HepG2 (cell line): ENCODE measurements at regions not wholly inside any gene's neighbourhood (a gene's known extent, or its start where the extent isn't known, plus 50 kb on each side); places are given as distances from the start of the nearest gene placed in this dataset.

Source experiments
- ATF1 ChIP-seq: IDR thresholded peaks from 2 replicates; pipeline ENCODE4 v1.6.1; 2016; ENCODE audit warnings: mild to moderate bottlenecking, control low read depth
- GZF1 ChIP-seq: sonication (generic); formaldehyde crosslinking; IDR thresholded peaks from 2 replicates; pipeline ENCODE4 v1.5.1; 2020; ENCODE audit warnings: mild to moderate bottlenecking, missing genetic modification reagents
- JUN ChIP-seq: sonication (generic); formaldehyde crosslinking; IDR thresholded peaks from 2 replicates; pipeline ENCODE4 v1.4.0; 2020; ENCODE audit warnings: mild to moderate bottlenecking, missing genetic modification reagents
- RNF2 ChIP-seq: fragments of 450-650 bp; conservative IDR thresholded peaks from 2 replicates; pipeline ENCODE4 v1.6.1; 2016; ENCODE audit warnings: low read depth
- SP4 ChIP-seq: sonication (generic); formaldehyde crosslinking; IDR thresholded peaks from 2 replicates; pipeline ENCODE4 v1.8.1; 2023; ENCODE audit warnings: mild to moderate bottlenecking, missing genetic modification reagents
- ZNF44 ChIP-seq: sonication (generic); formaldehyde crosslinking; IDR thresholded peaks from 2 replicates; pipeline ENCODE4 v1.5.1; 2020; ENCODE audit warnings: mild to moderate bottlenecking, missing genetic modification reagents
- ZNF792 ChIP-seq: IDR thresholded peaks from 2 replicates; pipeline ENCODE4 v1.6.1; 2016
- TF ChIP-seq, protein P1 (sequence below): sonication (generic); formaldehyde crosslinking; IDR thresholded peaks from 2 replicates; pipeline ENCODE4 v1.4.0; 2020; ENCODE audit warnings: missing genetic modification reagents, mild to moderate bottlenecking, borderline replicate concordance
- TF ChIP-seq, protein P2 (sequence below): sonication (generic); formaldehyde crosslinking; IDR thresholded peaks from 2 replicates; pipeline ENCODE4 v1.5.0; 2020; ENCODE audit warnings: mild to moderate bottlenecking, missing genetic modification reagents
- TF ChIP-seq, protein P3 (sequence below): sonication (generic); formaldehyde crosslinking; conservative IDR thresholded peaks from 2 replicates; pipeline ENCODE4 v1.8.0; 2022; ENCODE audit warnings: mild to moderate bottlenecking, moderate library complexity, missing genetic modification reagents
- TF ChIP-seq, protein P4 (sequence below): sonication (generic); formaldehyde crosslinking; IDR thresholded peaks from 2 replicates; pipeline ENCODE4 v1.4.0; 2020; ENCODE audit warnings: mild to moderate bottlenecking, missing genetic modification reagents
- TF ChIP-seq, protein P5 (sequence below): sonication (generic); formaldehyde crosslinking; IDR thresholded peaks from 2 replicates; pipeline ENCODE4 v1.4.0; 2020; ENCODE audit warnings: missing genetic modification reagents, borderline replicate concordance

DNA sequence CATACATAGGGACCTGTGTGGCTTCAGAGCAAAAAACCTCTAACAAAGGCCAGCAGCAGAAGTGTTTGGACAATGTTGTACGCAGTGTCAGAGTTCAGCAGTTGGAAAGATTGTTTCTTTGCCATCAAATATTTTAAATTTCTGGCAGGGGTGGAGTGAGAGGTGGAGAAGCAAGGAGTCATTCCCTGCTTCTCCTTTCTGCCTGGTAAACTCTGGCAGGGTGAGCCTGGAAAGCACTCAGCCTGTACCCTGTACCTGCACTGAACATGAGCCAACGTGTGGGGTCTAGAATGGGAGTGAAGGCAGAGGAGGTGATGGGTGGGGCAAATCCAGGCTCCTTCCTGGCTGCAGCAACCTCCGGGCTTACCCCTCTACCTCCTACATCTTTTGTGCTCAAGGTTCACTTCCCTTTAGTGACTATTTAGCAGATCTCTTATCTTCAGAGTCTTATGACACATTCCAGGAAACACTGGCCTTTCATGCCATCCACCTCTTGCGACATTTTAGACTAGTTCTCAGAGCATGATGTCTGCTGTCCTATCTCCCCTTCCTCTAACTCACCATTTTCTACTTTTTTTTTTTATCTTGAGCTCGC lies 445.0 kb upstream of the PIK3R1 start (continued):
- TF ChIP-seq, protein P1, sequence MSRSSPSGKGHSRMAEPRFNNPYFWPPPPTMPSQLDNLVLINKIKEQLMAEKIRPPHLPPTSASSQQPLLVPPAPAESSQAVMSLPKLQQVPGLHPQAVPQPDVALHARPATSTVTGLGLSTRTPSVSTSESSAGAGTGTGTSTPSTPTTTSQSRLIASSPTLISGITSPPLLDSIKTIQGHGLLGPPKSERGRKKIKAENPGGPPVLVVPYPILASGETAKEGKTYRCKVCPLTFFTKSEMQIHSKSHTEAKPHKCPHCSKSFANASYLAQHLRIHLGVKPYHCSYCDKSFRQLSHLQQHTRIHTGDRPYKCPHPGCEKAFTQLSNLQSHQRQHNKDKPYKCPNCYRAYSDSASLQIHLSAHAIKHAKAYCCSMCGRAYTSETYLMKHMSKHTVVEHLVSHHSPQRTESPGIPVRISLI (CRISPR knock-in tag) = peak; percentile 89
- TF ChIP-seq, protein P2, sequence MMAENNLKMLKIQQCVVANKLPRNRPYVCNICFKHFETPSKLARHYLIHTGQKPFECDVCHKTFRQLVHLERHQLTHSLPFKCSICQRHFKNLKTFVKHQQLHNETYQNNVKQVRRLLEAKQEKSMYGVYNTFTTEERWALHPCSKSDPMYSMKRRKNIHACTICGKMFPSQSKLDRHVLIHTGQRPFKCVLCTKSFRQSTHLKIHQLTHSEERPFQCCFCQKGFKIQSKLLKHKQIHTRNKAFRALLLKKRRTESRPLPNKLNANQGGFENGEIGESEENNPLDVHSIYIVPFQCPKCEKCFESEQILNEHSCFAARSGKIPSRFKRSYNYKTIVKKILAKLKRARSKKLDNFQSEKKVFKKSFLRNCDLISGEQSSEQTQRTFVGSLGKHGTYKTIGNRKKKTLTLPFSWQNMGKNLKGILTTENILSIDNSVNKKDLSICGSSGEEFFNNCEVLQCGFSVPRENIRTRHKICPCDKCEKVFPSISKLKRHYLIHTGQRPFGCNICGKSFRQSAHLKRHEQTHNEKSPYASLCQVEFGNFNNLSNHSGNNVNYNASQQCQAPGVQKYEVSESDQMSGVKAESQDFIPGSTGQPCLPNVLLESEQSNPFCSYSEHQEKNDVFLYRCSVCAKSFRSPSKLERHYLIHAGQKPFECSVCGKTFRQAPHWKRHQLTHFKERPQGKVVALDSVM (CRISPR knock-in tag) = 0 out of 2 replicates have a peak, but pooled peaks have one; percentile 6
- TF ChIP-seq, protein P3, sequence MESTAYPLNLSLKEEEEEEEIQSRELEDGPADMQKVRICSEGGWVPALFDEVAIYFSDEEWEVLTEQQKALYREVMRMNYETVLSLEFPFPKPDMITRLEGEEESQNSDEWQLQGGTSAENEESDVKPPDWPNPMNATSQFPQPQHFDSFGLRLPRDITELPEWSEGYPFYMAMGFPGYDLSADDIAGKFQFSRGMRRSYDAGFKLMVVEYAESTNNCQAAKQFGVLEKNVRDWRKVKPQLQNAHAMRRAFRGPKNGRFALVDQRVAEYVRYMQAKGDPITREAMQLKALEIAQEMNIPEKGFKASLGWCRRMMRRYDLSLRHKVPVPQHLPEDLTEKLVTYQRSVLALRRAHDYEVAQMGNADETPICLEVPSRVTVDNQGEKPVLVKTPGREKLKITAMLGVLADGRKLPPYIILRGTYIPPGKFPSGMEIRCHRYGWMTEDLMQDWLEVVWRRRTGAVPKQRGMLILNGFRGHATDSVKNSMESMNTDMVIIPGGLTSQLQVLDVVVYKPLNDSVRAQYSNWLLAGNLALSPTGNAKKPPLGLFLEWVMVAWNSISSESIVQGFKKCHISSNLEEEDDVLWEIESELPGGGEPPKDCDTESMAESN (CRISPR knock-in tag) = 0 out of 2 replicates have a peak, but pooled peaks have one; percentile 45
- TF ChIP-seq RNF2 (no peak), SP4 (CRISPR knock-in tag) (no peak), ZNF44 (CRISPR knock-in tag) (no peak), GZF1 (no peak), ATF1 (CRISPR knock-in tag) (peak; percentile 46; the same call in 1 of the 2 replicates), JUN (CRISPR knock-in tag) (0 out of 2 replicates have a peak, but pooled peaks have one; percentile 44), ZNF792 (CRISPR knock-in tag) (peak; percentile 82)
- TF ChIP-seq, protein P4, sequence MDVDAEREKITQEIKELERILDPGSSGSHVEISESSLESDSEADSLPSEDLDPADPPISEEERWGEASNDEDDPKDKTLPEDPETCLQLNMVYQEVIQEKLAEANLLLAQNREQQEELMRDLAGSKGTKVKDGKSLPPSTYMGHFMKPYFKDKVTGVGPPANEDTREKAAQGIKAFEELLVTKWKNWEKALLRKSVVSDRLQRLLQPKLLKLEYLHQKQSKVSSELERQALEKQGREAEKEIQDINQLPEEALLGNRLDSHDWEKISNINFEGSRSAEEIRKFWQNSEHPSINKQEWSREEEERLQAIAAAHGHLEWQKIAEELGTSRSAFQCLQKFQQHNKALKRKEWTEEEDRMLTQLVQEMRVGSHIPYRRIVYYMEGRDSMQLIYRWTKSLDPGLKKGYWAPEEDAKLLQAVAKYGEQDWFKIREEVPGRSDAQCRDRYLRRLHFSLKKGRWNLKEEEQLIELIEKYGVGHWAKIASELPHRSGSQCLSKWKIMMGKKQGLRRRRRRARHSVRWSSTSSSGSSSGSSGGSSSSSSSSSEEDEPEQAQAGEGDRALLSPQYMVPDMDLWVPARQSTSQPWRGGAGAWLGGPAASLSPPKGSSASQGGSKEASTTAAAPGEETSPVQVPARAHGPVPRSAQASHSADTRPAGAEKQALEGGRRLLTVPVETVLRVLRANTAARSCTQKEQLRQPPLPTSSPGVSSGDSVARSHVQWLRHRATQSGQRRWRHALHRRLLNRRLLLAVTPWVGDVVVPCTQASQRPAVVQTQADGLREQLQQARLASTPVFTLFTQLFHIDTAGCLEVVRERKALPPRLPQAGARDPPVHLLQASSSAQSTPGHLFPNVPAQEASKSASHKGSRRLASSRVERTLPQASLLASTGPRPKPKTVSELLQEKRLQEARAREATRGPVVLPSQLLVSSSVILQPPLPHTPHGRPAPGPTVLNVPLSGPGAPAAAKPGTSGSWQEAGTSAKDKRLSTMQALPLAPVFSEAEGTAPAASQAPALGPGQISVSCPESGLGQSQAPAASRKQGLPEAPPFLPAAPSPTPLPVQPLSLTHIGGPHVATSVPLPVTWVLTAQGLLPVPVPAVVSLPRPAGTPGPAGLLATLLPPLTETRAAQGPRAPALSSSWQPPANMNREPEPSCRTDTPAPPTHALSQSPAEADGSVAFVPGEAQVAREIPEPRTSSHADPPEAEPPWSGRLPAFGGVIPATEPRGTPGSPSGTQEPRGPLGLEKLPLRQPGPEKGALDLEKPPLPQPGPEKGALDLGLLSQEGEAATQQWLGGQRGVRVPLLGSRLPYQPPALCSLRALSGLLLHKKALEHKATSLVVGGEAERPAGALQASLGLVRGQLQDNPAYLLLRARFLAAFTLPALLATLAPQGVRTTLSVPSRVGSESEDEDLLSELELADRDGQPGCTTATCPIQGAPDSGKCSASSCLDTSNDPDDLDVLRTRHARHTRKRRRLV (CRISPR knock-in tag) = 0 out of 2 replicates have a peak, but pooled peaks have one; percentile 37
- TF ChIP-seq, protein P5, sequence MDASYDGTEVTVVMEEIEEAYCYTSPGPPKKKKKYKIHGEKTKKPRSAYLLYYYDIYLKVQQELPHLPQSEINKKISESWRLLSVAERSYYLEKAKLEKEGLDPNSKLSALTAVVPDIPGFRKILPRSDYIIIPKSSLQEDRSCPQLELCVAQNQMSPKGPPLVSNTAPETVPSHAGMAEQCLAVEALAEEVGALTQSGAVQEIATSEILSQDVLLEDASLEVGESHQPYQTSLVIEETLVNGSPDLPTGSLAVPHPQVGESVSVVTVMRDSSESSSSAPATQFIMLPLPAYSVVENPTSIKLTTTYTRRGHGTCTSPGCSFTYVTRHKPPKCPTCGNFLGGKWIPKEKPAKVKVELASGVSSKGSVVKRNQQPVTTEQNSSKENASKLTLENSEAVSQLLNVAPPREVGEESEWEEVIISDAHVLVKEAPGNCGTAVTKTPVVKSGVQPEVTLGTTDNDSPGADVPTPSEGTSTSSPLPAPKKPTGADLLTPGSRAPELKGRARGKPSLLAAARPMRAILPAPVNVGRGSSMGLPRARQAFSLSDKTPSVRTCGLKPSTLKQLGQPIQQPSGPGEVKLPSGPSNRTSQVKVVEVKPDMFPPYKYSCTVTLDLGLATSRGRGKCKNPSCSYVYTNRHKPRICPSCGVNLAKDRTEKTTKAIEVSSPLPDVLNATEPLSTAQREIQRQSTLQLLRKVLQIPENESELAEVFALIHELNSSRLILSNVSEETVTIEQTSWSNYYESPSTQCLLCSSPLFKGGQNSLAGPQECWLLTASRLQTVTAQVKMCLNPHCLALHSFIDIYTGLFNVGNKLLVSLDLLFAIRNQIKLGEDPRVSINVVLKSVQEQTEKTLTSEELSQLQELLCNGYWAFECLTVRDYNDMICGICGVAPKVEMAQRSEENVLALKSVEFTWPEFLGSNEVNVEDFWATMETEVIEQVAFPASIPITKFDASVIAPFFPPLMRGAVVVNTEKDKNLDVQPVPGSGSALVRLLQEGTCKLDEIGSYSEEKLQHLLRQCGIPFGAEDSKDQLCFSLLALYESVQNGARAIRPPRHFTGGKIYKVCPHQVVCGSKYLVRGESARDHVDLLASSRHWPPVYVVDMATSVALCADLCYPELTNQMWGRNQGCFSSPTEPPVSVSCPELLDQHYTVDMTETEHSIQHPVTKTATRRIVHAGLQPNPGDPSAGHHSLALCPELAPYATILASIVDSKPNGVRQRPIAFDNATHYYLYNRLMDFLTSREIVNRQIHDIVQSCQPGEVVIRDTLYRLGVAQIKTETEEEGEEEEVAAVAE = 0 out of 2 replicates have a peak, but pooled peaks have one; percentile 39
